Neural cell (in vitro differentiated cells): ENCODE measurements at regions not wholly inside any gene's neighbourhood (a gene's known extent, or its start where the extent isn't known, plus 50 kb on each side); places are given as distances from the start of the nearest gene placed in this dataset.

Source experiments
- CTCF ChIP-seq: fragments of 450-650 bp; IDR thresholded peaks from 2 replicates; pipeline ENCODE4 v1.5.1; 2014; ENCODE audit warnings: antibody characterized with exemption, mild to moderate bottlenecking, moderate library complexity; ENCODE audit not compliant: poor library complexity, severe bottlenecking
- MXI1 ChIP-seq: fragments of 450-650 bp; conservative IDR thresholded peaks from 2 replicates; pipeline ENCODE4 v1.6.1; 2014; ENCODE audit warnings: antibody characterized with exemption, mild to moderate bottlenecking; ENCODE audit not compliant: poor library complexity, severe bottlenecking
- POLR2AphosphoS5 ChIP-seq: IDR thresholded peaks from 2 replicates; pipeline ENCODE4 v1.6.1; 2012
- SMC3 ChIP-seq: fragments of 450-650 bp; conservative IDR thresholded peaks from 2 replicates; pipeline ENCODE4 v1.6.1; 2014; ENCODE audit warnings: antibody characterized with exemption, mild to moderate bottlenecking, moderate library complexity; ENCODE audit not compliant: poor library complexity

- TF ChIP-seq CTCF: no peak
- no peak for TF ChIP-seq POLR2AphosphoS5
- TF ChIP-seq SMC3: no peak
- no peak for TF ChIP-seq MXI1
These were observed 302.3 kb upstream of the AUTS2 start for GRCh38 chr7:69295977-69296376.
